ENCODE measurements at regions not wholly inside any gene's neighbourhood (a gene's known extent, or its start where the extent isn't known, plus 50 kb on each side); places are given as distances from the start of the nearest gene placed in this dataset.

DNA sequence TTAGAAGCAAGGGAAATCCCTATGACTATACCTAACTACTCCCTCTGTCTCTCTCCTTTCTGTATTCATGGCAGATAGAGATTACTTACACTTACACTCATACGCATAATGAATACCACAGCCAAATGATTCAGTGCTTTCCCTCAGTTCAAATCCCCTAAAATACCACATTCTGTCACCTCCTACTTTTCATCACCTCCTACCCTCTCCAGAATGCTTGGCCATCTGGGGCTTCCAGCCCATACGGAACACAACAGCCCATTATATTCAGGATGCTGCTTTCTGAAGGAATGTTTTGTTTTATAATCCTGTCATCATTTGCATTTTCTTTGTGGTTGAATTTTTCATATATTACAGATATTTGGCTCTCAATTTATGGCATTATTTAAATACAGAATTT lies 361.6 kb downstream of the GRIA2 start:
- no peak overlapping the region for H3K4me3 ChIP-seq (ENCODE audit: low read depth, low read length)
- DNase-seq (ENCODE audit: low read depth), result no peak
- TF ChIP-seq CTCF (conservative IDR thresholded peaks at IDR 0.05; ENCODE audit: low read depth, low read length), result no peak

GRCh38 chr4:157576671-157577217 lies 356.2 kb downstream of the GRIA2 start:
- no peak for TF ChIP-seq CTCF (conservative IDR thresholded peaks at IDR 0.05; ENCODE audit: low read depth, low read length)
- DNase-seq (ENCODE audit: low read depth), result no peak
- no peak overlapping the region for H3K4me3 ChIP-seq (ENCODE audit: low read depth, low read length)

DNA sequence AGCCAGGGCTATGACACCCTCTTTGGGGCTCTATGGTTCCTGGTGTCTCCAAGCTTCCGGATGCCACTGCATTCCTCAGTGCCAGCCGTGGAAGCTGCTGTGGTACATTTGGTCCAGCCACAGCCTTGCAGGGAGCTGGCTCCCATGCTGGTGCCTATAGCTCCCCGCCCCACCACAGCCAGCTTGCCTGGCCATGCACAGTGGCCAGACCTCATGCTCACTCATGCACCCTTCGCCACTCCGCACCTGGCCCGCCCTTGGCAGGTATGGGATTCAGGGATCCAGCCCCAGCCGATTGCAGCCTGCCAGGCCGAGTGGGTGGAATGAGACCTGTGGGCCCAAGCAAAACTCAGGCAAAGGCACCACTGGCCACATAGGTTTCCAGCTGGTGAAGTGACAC lies 354.8 kb downstream of the GRIA2 start:
- no peak overlapping the region for H3K4me3 ChIP-seq (ENCODE audit: low read depth, low read length)
- no peak for TF ChIP-seq CTCF (conservative IDR thresholded peaks at IDR 0.05; ENCODE audit: low read depth, low read length)
- no peak for DNase-seq (ENCODE audit: low read depth)

GRCh38 chr4:157574606-157575005 lies 354.1 kb downstream of the GRIA2 start:
- no peak for DNase-seq (ENCODE audit: low read depth)
- H3K4me3 ChIP-seq (ENCODE audit: low read depth, low read length), result no peak overlapping the region
- TF ChIP-seq CTCF (conservative IDR thresholded peaks at IDR 0.05; ENCODE audit: low read depth, low read length), result no peak

DNA sequence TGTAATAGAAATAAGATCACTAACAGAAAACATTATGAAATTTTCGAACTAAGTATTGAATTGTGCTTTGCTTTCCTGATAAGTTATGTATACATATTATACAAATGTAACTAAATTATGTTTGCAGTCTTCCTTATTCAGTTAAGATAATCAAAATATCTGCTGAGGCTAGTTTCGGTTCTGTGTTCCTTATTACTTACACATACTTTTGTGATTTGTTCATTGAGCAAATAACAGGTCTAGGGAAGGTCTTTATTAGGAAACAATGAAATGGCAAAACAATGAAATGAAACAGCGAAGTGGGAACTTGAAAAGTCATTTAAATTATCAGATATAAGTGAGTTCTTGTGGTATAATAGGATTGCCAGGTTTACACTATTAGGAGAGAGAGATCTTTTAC lies 352.4 kb downstream of the GRIA2 start:
- H3K4me3 ChIP-seq (ENCODE audit: low read depth, low read length), result no peak overlapping the region
- TF ChIP-seq CTCF (conservative IDR thresholded peaks at IDR 0.05; ENCODE audit: low read depth, low read length), result no peak
- DNase-seq (ENCODE audit: low read depth), result no peak

GRCh38 chr4:157572284-157572683 lies 351.8 kb downstream of the GRIA2 start:
- H3K4me3 ChIP-seq (ENCODE audit: low read depth, low read length), result no peak overlapping the region
- TF ChIP-seq CTCF (conservative IDR thresholded peaks at IDR 0.05; ENCODE audit: low read depth, low read length), result no peak
- no peak for DNase-seq (ENCODE audit: low read depth)

- DNase-seq (ENCODE audit: low read depth), result no peak
- TF ChIP-seq CTCF (conservative IDR thresholded peaks at IDR 0.05; ENCODE audit: low read depth, low read length), result no peak
- H3K4me3 ChIP-seq (ENCODE audit: low read depth, low read length), result no peak overlapping the region
Observed at GRCh38 chr4:157564771-157565170, 344.2 kb downstream of the GRIA2 start.
